Bone marrow (tissue), 2 donors: ENCODE measurements at regions not wholly inside any gene's neighbourhood (a gene's known extent, or its start where the extent isn't known, plus 50 kb on each side); places are given as distances from the start of the nearest gene placed in this dataset.

Source experiments
- DNase-seq, 2 donors: peaks; one replicate each; lab custom pipeline; 2025; lab: John Stamatoyannopoulos, UW

- no peak for DNase-seq
These were observed 141.1 kb downstream of the HNMT start for GRCh38 chr2:138105358-138105757.

DNA sequence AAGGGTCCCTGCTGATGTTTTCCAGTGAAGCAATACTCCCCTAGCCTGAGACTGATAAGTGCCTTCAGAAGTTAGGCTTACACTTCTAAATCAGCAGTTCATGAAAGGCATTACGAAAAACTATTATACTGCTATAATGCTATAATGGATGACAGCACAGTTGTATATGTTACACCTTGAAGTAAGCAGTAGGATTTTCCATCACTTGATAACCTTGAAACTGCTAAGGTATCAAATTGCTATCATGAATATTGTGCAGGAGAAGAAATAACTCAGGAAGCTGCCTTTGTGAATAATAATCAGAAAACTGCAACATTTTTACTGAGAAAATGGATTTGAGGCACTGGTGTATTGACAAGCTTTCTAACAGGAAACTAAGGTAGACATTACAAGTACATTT lies 142.3 kb downstream of the HNMT start:
- DNase-seq: no peak

DNA sequence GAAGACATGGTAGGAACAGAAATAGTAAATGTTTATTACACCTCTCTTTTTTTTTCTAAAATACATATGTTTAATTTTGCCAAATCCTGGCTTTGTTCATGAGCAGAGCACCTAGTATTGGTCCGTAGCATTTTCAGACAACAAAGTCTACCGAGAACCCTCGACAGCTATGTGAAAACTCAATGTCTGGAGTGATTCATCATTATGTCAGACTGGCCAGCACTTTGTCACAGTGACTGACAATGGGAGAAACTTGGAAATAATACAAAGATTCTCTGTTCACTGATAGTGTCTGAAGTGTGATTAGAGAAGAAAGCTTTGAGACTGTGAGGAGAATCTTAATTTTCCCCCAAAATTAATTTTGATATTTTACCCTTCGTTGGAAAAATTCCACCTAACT lies 143.0 kb downstream of the HNMT start:
- DNase-seq: no peak

GRCh38 chr2:138110453-138111083 lies 146.3 kb downstream of the HNMT start:
- DNase-seq: no peak

- DNase-seq: no peak
These were observed 148.3 kb downstream of the HNMT start for GRCh38 chr2:138112536-138112935.

- DNase-seq: no peak
These were observed 149.7 kb downstream of the HNMT start for GRCh38 chr2:138113871-138114525.

- DNase-seq: no peak
These were observed 151.4 kb downstream of the HNMT start for GRCh38 chr2:138115666-138116065.

GRCh38 chr2:138116456-138116855 lies 152.2 kb downstream of the HNMT start:
- no peak for DNase-seq

GRCh38 chr2:138121666-138122661 lies 157.7 kb downstream of the HNMT start:
- DNase-seq: no peak

- no peak for DNase-seq
These were observed 158.6 kb downstream of the HNMT start for GRCh38 chr2:138122891-138123290.

- DNase-seq: no peak
These were observed 159.5 kb downstream of the HNMT start for GRCh38 chr2:138123741-138124140.

DNA sequence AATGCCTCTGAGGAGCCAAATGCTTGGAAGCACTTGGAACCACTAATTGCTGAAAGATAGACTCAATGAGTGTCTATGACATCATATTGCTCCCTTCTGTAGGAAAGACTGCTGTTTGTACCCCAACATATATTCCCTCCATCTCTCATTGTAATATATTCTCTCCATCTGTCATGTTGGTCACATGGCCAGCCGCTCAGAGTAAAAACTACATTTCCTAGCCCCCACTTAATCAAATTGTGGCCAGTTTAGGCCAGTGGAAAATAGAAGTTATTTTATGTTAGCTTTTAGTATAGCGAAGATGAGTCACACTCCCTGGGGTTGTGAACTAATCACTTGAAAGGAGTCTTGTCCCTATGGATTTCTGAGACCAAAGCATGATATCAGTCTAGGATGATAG lies 160.2 kb downstream of the HNMT start:
- no peak for DNase-seq

DNA sequence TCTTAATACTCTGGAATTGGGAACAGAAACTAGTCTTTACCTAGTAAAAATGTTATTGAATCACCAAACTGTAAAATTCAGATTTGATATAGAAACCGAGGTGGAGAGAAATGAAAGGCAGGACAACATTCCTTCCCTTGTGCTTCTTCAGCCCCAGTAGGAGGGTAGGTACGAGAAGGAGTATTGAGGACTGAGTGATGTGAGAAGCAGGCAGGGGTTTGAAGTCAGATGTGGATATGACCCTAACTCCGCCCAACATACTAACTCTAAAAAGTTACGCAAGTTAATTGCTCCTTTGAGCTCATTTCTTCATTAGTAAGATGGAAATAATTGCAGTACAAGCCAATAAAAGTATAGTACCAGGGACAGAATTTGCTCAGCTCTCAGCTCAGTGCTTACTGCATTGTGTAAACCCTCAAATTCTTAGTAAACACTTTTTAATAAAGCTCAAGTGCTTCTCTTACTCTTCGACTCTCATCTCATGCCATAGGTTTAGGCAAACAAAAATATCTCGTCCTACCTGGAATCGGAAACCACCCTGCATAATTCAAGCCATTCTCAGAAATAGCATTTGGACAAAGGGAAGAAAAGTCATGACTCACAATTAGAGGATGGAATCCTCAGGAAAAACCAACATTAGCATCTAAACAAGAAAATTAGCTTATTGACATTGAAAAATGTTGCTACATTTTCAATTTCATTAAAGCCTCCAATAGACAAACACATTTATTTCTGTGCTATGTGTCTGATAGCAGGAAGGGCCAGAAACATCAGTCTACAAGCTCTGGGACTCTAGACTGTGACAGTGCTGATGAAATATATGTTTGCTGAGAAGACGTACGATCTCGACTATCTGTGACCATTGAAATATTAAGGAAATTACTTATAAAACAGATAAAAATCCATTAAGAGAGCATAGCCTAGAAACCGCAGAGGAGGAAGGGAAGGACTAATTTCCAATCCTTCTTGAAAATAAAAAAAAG lies 161.3 kb downstream of the HNMT start:
- DNase-seq: no peak

DNA sequence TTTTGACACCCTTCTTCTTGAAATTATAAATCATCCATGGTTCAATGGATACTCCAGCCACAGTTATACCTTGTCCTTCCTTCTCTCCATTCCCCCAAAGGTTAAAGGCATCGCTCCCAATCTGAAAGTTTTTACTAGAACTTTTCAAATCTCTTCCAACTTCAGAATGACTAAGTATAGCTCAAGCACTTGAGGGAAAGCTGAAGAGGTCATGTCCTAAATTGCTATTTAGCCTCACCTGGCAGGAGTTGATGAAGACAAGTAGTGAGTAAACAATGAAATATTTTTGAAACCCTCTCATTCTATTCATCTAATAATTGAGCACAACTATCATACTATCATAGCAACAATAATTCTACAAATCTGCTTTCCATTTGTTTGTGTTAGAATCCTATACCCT lies 167.8 kb downstream of the HNMT start:
- DNase-seq: no peak

GRCh38 chr2:138137949-138138348 lies 173.7 kb downstream of the HNMT start:
- no peak for DNase-seq

GRCh38 chr2:138147796-138148195 lies 183.5 kb downstream of the HNMT start:
- no peak for DNase-seq

DNA sequence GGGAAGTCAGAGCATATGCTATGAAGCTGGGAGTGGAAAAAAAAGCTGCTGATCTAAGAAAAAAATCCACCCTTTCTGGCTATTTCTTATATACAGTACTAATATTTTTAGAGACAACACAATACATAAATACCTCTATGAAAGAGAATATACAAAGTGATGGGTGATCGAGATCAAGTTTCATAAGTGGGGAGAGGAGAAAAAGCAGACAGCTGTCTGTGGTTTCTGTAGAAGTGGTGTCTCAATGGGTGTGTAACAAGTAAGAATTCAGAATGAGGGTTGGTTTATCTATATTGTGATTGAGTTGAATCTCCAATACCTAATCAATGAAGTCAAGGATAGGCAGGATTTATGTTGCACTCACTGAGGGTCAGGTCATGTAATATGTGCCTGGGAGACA lies 191.0 kb downstream of the HNMT start:
- no peak for DNase-seq

DNA sequence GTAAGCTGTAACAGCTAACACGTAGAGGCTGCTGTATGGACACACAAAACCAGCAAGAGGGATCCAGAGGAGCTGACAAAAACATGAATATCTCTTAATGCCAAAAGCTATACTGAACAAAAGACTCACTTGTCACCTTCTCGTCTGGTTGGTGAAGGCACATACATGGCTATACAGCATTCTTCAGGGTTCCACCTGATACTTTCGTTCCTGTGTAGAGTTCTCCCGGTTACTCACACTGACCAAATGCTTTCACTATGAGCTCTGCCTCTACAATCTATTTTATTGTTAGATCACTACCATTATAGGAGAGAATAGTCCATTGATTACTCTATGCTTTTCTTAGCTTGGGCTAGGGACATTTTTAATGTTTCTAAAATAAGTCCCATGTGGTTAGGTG lies 193.1 kb downstream of the HNMT start:
- DNase-seq: no peak

- no peak for DNase-seq
These were observed 206.2 kb downstream of the HNMT start for GRCh38 chr2:138170485-138170884.

DNA sequence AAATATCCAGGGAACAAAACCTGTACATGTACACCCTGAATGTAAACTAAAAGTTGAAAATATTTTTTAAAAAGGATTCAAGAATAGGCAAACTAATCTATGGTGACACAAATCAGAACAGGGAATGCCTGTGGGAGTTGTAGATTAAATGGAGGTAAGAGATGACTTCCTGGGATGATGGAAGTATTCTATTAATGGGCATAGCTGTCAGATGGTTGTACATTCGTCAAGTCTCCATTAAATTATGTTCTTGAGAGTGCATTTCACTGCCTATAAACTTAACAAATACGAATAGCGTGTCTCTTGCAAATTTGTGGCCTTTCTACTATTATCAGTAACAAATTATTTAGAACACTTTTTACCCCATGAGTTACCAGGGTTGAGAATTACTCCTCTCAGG lies 207.0 kb downstream of the HNMT start:
- DNase-seq: no peak

- no peak for DNase-seq
These were observed 210.8 kb downstream of the HNMT start for GRCh38 chr2:138175066-138175465.
